Type B pancreatic cell (in vitro differentiated cells): ENCODE measurements at regions not wholly inside any gene's neighbourhood (a gene's known extent, or its start where the extent isn't known, plus 50 kb on each side); places are given as distances from the start of the nearest gene placed in this dataset.

Experiments
- DNase-seq: peaks from one replicate; pipeline ENCODE4 v3.0.0; 2021; ENCODE audit warnings: mixed read lengths; ENCODE audit not compliant: unreplicated experiment; ENCODE audit errors: extremely low spot score
- H3K27ac Mint-ChIP-seq: 2 replicates; pipeline ENCODE4 v1.8.0; 2021; ENCODE audit warnings: mild to moderate bottlenecking, mixed read lengths
- H3K27me3 Mint-ChIP-seq: 2 replicates; pipeline ENCODE4 v1.8.0; 2021; ENCODE audit warnings: mixed read lengths
- H3K36me3 Mint-ChIP-seq: 2 replicates; pipeline ENCODE4 v1.8.0; 2021; ENCODE audit warnings: mixed read lengths
- H3K4me1 Mint-ChIP-seq: one replicate; pipeline ENCODE4 v1.8.0; 2021; ENCODE audit warnings: mixed read lengths; ENCODE audit not compliant: unreplicated experiment
- H3K4me3 Mint-ChIP-seq: 2 replicates; pipeline ENCODE4 v1.8.0; 2021; ENCODE audit warnings: mild to moderate bottlenecking, mixed read lengths
- H3K9me3 Mint-ChIP-seq: 2 replicates; pipeline ENCODE4 v1.8.0; 2021; ENCODE audit warnings: mixed read lengths
- TF ChIP-seq, protein P1 (sequence below): fragments of 200-600 bp; sonication (generic); conservative IDR thresholded peaks from 2 replicates; pipeline ENCODE4 v1.5.0; 2021; ENCODE audit warnings: antibody characterized with exemption, mild to moderate bottlenecking

DNA sequence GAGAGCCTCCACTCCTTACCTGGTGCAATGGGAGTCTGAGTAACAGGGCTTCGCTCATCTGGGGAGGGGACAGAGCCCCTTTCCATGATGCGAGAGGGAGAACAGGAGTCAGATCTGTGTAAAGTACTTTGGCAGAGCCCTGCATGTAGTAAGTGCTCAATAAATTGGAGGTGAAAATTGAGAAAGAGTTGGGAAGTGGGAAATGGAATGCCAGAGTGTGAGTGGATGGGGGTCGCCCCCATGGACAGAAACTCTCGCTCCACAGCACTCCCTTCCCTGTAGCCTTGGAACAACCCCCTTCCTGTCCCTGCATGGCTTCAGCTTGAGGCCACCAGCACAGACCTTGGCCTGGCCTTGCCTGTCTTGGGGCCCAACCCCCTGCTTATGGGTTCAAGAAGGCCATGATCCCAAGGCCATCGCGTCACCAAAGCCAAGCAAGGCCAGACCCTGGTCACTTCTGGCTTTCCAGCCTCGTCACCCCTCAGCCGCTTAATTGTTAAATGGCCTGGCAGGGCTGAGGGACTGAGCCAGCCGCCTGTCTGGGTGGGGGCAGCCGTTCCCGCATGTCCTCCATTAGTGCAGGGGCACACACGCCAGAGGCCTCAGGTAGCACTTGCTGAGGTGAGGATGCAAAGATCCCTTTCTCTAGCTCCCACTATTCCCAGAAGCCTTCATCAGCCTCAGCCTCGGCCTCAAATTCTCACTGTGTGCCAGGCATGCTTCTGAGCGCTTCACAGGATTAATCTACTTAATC lies 93.7 kb upstream of the PTPN1 start:
- Mint-ChIP-seq H3K4me1 (peaks cover 15% of the 10 kb centered on the region), H3K27ac (peak overlapping the region; percentile 86), H3K27me3 (peaks cover 4% of the 10 kb centered on the region), H3K4me3 (no peak overlapping the region), H3K9me3 (peaks cover 4% of the 10 kb centered on the region), H3K36me3 (peaks cover 4% of the 10 kb centered on the region)
- DNase-seq = no peak
- TF ChIP-seq, protein P1, sequence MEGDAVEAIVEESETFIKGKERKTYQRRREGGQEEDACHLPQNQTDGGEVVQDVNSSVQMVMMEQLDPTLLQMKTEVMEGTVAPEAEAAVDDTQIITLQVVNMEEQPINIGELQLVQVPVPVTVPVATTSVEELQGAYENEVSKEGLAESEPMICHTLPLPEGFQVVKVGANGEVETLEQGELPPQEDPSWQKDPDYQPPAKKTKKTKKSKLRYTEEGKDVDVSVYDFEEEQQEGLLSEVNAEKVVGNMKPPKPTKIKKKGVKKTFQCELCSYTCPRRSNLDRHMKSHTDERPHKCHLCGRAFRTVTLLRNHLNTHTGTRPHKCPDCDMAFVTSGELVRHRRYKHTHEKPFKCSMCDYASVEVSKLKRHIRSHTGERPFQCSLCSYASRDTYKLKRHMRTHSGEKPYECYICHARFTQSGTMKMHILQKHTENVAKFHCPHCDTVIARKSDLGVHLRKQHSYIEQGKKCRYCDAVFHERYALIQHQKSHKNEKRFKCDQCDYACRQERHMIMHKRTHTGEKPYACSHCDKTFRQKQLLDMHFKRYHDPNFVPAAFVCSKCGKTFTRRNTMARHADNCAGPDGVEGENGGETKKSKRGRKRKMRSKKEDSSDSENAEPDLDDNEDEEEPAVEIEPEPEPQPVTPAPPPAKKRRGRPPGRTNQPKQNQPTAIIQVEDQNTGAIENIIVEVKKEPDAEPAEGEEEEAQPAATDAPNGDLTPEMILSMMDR = no peak

DNA sequence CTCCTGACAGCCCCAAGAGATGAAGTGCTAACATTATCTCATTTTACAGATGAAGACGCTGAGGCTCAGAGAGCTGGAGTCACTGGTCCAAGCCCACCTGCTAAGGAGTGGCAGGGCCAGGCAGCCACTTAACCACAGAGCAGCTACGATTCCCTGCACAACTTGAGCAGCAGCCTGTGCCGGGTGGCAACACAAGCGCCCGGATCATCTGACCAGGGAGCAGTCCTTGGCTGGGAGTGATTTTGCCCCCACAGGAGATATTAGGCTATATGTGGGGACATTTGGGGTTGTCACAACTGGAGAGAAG lies 93.2 kb upstream of the PTPN1 start:
- no peak overlapping the region for H3K27ac Mint-ChIP-seq
- TF ChIP-seq, protein P1 = no peak
- H3K4me1 Mint-ChIP-seq = peaks cover 10% of the 10 kb centered on the region

DNA sequence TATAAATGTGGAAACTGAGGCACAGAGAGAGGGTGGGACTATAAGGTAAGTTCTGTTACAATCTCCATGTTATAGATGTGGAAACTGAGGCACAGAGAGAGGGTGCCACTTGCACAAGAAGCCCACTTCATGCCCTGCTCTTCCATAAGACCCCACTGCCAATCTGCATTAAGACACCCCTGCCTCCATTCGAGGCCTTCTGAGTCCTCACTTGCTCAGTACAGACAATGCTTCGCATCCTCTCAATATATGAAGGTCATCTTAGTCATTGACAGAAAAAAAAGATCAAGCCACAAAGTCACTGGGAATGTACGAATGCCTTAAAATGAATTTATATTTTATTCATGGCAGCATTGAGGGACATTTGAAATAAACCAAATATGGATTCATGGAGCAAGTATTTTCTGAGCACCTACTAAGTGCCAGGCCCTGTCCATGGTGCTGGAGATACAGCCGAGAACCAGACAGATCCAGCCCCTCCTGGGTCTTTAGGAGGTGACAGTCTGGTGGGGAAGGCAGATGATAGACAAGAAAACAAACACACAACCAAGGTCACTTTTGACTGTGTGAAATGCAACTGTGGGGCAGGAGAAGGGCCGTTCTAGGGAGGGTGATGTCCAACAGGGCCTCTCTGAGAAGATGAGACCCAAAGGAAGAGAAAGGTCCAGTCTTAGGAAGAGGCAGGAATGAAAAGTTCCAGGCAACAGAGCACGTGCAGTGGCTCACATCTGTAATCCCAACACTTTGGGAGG lies 92.5 kb upstream of the PTPN1 start:
- Mint-ChIP-seq H3K4me1 (peaks cover 13% of the 10 kb centered on the region), H3K4me3 (no peak overlapping the region), H3K36me3 (peaks cover 4% of the 10 kb centered on the region), H3K27me3 (peaks cover 4% of the 10 kb centered on the region), H3K27ac (peak overlapping the region; percentile 54), H3K9me3 (peaks cover 4% of the 10 kb centered on the region)
- no peak for DNase-seq
- TF ChIP-seq, protein P1 = no peak

More for the DNA sequence above, 93.2 kb upstream of the PTPN1 start:
- H3K27me3 Mint-ChIP-seq = peaks cover 4% of the 10 kb centered on the region
- peaks cover 4% of the 10 kb centered on the region for H3K9me3 Mint-ChIP-seq
- DNase-seq = no peak
- peaks cover 4% of the 10 kb centered on the region for H3K36me3 Mint-ChIP-seq
- no peak overlapping the region for H3K4me3 Mint-ChIP-seq

- Mint-ChIP-seq H3K9me3 (no peaks in the 10 kb centered on the region), H3K4me3 (no peak overlapping the region), H3K4me1 (peaks cover 17% of the 10 kb centered on the region), H3K27me3 (peaks cover 4% of the 10 kb centered on the region), H3K36me3 (no peaks in the 10 kb centered on the region), H3K27ac (peak overlapping the region; percentile 21)
- TF ChIP-seq, protein P1 = no peak
- no peak for DNase-seq
These were observed 91.1 kb upstream of the PTPN1 start for GRCh38 chr20:50418890-50419642.

- H3K4me3 Mint-ChIP-seq = no peak overlapping the region
These were observed 89.8 kb upstream of the PTPN1 start for GRCh38 chr20:50420380-50420779.

More at GRCh38 chr20:50420380-50420779, 89.8 kb upstream of the PTPN1 start:
- Mint-ChIP-seq H3K27ac (no peak overlapping the region), H3K27me3 (peaks cover 4% of the 10 kb centered on the region), H3K36me3 (no peaks in the 10 kb centered on the region), H3K4me1 (peaks cover 21% of the 10 kb centered on the region), H3K9me3 (no peaks in the 10 kb centered on the region)
- TF ChIP-seq, protein P1 = no peak
- no peak for DNase-seq
